Thyroid gland (tissue), 4 donors: ENCODE measurements at regions not wholly inside any gene's neighbourhood (a gene's known extent, or its start where the extent isn't known, plus 50 kb on each side); places are given as distances from the start of the nearest gene placed in this dataset.
"Not testable (repeated sequence)": the region's sequence is repeated elsewhere in the genome, so short reads cannot be mapped to it uniquely, and the experiment has no call there.

Experiments
- DNase-seq, 2 donors: peaks; one replicate each; pipeline ENCODE4 v3.0.0-alpha.2; 2019
- H3K27ac ChIP-seq, 3 donors: fragments of 200-600 bp; sonication (generic); 1 replicate in 2 of 3; 2 replicates in 1 of 3; pipeline ENCODE4 v1.5.1; 2016 to 2019; ENCODE audit warnings: mild to moderate bottlenecking in 1 of 3, moderate library complexity in 1 of 3
- H3K27me3 ChIP-seq: fragments of 200-600 bp; sonication (generic); one replicate; pipeline ENCODE4 v1.5.1; 2019
- H3K36me3 ChIP-seq, 2 donors: fragments of 200-600 bp; sonication (generic); one replicate each; pipeline ENCODE4 v1.5.1; 2016 to 2019
- H3K4me1 ChIP-seq, 2 donors: fragments of 200-600 bp; sonication (generic); one replicate each; pipeline ENCODE4 v1.5.1; 2017 to 2019
- H3K4me3 ChIP-seq, 3 donors: fragments of 200-600 bp; sonication (generic); replicated peaks in 1 of 3; 1 replicate in 2 of 3; 2 replicates in 1 of 3; pipeline ENCODE4 v1.5.1; 2016; ENCODE audit warnings: mild to moderate bottlenecking in 1 of 3
- H3K9me3 ChIP-seq: fragments of 200-600 bp; sonication (generic); one replicate; pipeline ENCODE4 v1.5.1; 2017
- CTCF ChIP-seq, 6 experiments: fragments of 200-600 bp in 3 of 6; fragments of 450-650 bp in 3 of 6; sonication (generic) in 3 of 6; IDR thresholded peaks; one replicate each; pipeline ENCODE4 v1.5.1; 2016 to 2019; ENCODE audit warnings: antibody characterized with exemption in 6 of 6, mild to moderate bottlenecking in 2 of 6, inconsistent platforms in 1 of 6, moderate library complexity in 1 of 6
- POLR2A ChIP-seq, 2 donors: fragments of 450-650 bp; IDR thresholded peaks; one replicate each; pipeline ENCODE4 v1.6.1; 2017; ENCODE audit warnings: antibody characterized with exemption in 2 of 2, mild to moderate bottlenecking in 2 of 2, moderate library complexity in 1 of 2
- WGBS, 2 donors: methylation state at CpG; one replicate each; pipeline ENCODE4 v1.1.5; 2017; 5-methylcytosine and 5-hydroxymethylcytosine counted together
- intact Hi-C: fragments of 100-400 bp; cut with DNase I; formaldehyde crosslinking; loops from one replicate; pipeline ENCODE4 v1.15.1; 2023

DNA sequence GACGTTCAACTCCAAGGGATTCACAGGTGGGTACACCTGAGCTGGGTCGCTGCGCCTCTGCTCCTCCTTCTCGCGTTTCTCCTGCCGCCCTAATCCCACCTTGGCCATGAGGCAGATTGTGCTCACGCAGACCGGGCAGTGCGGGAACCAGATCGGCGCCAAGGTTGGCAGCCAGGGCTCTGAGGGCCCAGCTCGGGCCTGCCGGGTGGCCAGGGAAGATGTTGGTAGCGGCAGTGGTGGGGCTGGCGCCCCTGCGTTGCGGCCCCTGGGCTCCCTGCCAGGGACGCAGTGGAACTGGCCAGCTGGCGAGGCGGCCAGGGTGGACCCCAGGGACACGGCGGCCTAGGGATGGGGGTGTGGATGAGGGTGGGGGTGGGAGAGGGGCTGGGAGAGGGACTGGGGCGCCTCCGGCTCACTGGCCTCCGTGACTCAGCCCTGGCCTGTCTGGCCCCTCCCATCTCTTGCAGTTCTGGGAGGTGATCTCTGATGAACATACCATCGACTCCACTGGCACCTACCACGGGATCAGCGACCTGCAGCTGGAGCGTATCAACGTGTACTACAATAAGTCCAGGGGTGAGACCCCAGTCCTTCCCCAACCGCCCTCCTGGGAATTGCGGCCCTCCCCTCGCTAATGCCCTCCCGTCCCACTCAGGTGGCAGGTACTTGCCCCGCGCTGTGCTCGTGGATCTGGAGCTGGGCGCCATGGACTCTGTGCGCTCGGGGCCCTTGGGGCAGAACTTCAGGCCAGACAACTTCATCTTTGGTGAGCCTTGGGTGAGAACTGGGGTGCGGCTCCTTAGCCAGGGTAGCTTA lies 114.9 kb upstream of the ALG10B start:
- Histone ChIP-seq H3K9me3 (no peaks in the 10 kb centered on the region), H3K36me3 (no peaks in the 10 kb centered on the region), H3K4me1 (no peaks in the 10 kb centered on the region), H3K4me3 (no peak overlapping the region), H3K27ac (no peak overlapping the region), H3K27me3 (no peaks in the 10 kb centered on the region)
- no peak for DNase-seq
- TF ChIP-seq POLR2A (IDR thresholded peaks at IDR 0.05) (no peak), CTCF (IDR thresholded peaks at IDR 0.05) (no peak)
- intact Hi-C loops, result no loop called here
- WGBS, 2 donors, result 92% methylated on average over 27 to 28 of the region's 41 CpGs

- WGBS, 2 donors, result 83 to 88% methylated on average over 1 of the region's 1 CpG
- DNase-seq, result no peak
- H3K4me3 ChIP-seq, result no peak overlapping the region
- H3K27me3 ChIP-seq, result no peaks in the 10 kb centered on the region
- TF ChIP-seq POLR2A (IDR thresholded peaks at IDR 0.05), result no peak
- no peak for TF ChIP-seq CTCF (IDR thresholded peaks at IDR 0.05)
- intact Hi-C loops, result no loop called here
- no peaks in the 10 kb centered on the region for H3K36me3 ChIP-seq
- H3K27ac ChIP-seq, result no peak overlapping the region
- H3K4me1 ChIP-seq, result no peaks in the 10 kb centered on the region
- H3K9me3 ChIP-seq, result no peaks in the 10 kb centered on the region
These were observed 111.7 kb upstream of the ALG10B start for GRCh38 chr12:38204831-38205230.

- H3K9me3 ChIP-seq, result no peaks in the 10 kb centered on the region
- no peaks in the 10 kb centered on the region for H3K36me3 ChIP-seq
- H3K27ac ChIP-seq, result no peak overlapping the region
- H3K27me3 ChIP-seq, result no peaks in the 10 kb centered on the region
- intact Hi-C loops, result no loop called here
- no peak for TF ChIP-seq POLR2A (IDR thresholded peaks at IDR 0.05)
- no peak for TF ChIP-seq CTCF (IDR thresholded peaks at IDR 0.05)
- 68 to 74% methylated on average over 5 of the region's 5 CpGs for WGBS, 2 donors
- no peak overlapping the region for H3K4me3 ChIP-seq
- H3K4me1 ChIP-seq, result no peaks in the 10 kb centered on the region
- DNase-seq, result no peak
These were observed 94.6 kb upstream of the ALG10B start for GRCh38 chr12:38222011-38222410.

DNA sequence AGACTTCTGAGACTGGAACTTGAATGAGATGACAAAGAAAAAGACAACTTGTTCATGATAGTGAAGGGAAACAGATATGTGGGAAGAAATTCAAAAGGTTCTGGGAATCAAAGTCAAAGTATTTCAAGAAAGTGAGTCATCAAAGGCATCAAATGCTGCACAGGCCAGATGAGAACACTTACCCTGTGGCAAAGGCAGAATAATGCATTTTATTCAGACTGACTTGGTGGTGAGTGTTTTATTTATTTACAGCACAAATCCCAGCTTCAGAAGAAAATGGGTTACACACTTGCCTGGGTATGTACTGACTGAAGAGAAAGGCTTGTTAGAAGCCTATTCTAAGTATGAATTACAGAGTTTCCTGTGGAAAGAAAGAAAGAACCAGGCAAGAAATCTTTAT lies 78.2 kb upstream of the ALG10B start:
- H3K27ac ChIP-seq, H3K9me3 ChIP-seq, intact Hi-C loops, H3K4me1 ChIP-seq, H3K4me3 ChIP-seq, H3K27me3 ChIP-seq, DNase-seq, H3K36me3 ChIP-seq: not testable (repeated sequence)

GRCh38 chr12:38253778-38254177 lies 62.8 kb upstream of the ALG10B start:
- no peaks in the 10 kb centered on the region for H3K36me3 ChIP-seq
- H3K9me3 ChIP-seq, result no peaks in the 10 kb centered on the region
- no peaks in the 10 kb centered on the region for H3K4me1 ChIP-seq

More at GRCh38 chr12:38253778-38254177, 62.8 kb upstream of the ALG10B start:
- TF ChIP-seq CTCF (IDR thresholded peaks at IDR 0.05) (no peak), POLR2A (IDR thresholded peaks at IDR 0.05) (no peak)
- no peak for DNase-seq
- no peaks in the 10 kb centered on the region for H3K27me3 ChIP-seq
- intact Hi-C loops, result no loop called here
- H3K4me3 ChIP-seq, result no peak overlapping the region
- H3K27ac ChIP-seq, result no peak overlapping the region
